ENCODE measurements at regions not wholly inside any gene's neighbourhood (a gene's known extent, or its start where the extent isn't known, plus 50 kb on each side); places are given as distances from the start of the nearest gene placed in this dataset.
A peak's percentile ranks its signal among the peaks of the same experiment; 100 is the strongest.

DNA sequence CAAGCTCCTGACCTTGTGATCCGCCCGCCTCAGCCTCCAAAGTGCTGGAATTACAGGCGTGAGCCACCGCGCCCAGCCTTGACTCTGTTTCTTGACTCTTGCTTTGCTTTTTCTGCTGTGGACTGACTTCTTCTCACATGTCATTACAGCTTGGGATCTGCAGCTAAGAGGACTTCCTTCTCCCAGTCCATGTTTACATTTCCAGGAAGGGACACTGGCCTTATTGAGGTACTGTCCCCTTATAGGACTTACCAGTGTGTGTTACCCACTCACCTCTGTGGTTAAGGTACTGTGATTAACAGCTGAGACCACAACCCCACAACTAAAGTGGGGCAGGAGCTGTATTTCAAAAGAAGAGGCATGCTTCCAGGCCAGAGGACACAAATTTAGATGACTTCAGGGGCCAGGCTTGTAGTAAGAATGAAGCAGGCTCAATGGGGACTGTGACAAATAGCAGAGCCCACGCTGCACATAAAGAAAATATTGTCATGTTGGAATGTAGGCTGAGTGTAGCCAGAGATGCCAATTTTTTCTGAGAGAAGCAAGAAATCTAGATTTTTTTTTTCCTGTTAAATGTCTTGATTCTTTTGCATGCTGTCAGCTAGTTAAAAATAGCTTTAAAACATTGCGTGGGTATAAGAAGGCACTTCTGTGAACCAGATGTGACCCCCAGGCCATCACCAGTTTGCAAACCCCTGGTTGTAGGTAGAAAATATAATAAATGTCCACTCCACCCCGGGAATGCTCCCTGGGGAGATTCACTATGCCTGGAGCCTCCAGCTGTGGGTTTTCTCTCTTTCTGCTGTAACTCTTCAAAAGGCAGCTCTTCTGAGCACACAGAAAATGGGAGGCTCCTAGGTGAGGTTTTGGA is 75.0 kb downstream of the PTPDC1 start:
- in situ Hi-C loops (cut with MboI; ENCODE audit: low pct_unique_long_range_greater_than_20kb, low sequenced_read_pairs) = no loop called here
- DNase-seq = no peak

DNA sequence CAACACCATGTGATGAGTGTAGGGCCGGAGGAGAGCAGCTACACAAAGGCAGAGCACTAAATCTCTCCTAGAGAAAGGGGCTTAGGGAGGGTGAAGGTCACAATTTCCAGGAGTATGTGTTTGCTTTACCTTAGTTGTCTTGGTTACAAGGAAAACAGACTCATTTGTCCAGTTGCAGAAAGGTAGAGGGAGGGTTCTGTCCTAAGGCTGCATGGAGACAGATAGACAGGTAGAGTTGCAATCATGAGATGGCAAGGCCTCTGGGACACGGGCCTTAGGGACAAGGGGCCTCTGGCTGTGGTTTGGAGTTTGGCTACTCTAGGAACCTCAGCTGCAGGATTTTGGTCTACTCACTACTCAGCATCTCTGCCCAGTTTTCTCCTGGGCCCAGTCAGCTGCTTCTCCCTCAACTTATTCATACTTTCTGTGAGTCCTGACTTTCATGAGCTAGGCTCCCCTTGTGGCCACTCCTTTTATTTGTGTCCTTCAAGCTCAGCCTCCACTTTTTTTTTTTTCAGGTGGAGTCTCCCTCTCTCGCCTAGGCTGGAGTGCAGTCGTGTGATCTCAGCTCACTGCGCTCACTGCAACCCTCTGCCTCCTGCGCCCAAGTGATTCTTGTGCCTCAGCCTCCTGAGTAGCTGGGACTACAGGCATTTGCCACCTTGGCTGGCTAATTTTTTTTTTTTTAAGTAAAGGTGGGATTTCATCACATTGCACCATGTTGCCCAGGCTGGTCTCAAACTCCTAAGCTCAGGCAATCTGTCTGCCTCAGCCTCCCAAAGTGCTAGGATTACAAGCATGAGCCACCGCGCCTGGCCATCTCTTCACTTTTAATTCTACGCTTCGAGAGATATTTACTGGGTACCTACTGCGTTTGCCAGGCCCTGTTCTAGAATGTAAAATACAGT is 76.6 kb downstream of the PTPDC1 start:
- DNase-seq = no peak
- in situ Hi-C loops (cut with MboI; ENCODE audit: low pct_unique_long_range_greater_than_20kb, low sequenced_read_pairs) = no loop called here

- no peak for DNase-seq
- in situ Hi-C loops (cut with MboI; ENCODE audit: low pct_unique_long_range_greater_than_20kb, low sequenced_read_pairs) = no loop called here
Measured at GRCh38 chr9:94161673-94162072, 77.4 kb downstream of the PTPDC1 start.

GRCh38 chr9:94164806-94165549 is 80.7 kb downstream of the PTPDC1 start:
- in situ Hi-C loops (cut with MboI; ENCODE audit: low pct_unique_long_range_greater_than_20kb, low sequenced_read_pairs) = no loop called here
- DNase-seq = peak; percentile 47

GRCh38 chr9:94165592-94166235 is 81.5 kb downstream of the PTPDC1 start:
- in situ Hi-C loops (cut with MboI; ENCODE audit: low pct_unique_long_range_greater_than_20kb, low sequenced_read_pairs) = no loop called here
- DNase-seq = peak; percentile 99

GRCh38 chr9:94166236-94166975 is 82.1 kb downstream of the PTPDC1 start:
- in situ Hi-C loops (cut with MboI; ENCODE audit: low pct_unique_long_range_greater_than_20kb, low sequenced_read_pairs) = no loop called here
- peak; percentile 99 for DNase-seq

DNA sequence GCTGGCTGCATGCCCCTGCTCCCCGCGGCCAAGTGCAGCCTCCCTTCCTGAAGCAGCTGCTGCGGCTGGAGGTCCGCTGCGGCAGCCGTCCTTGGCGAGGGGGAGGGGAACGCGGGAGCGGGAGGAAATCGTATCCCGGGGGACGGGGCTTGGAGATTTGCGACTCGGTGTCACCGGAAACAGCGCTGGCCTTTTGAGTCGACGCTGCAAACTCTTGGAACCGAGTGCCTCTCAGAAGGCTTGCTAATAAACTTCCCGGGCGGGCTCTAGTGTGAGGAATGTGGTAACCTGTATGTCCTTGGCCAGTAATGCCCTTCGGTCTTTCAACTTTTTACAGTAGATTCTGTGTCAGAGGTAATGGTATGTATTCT is 82.7 kb downstream of the PTPDC1 start:
- in situ Hi-C loops (cut with MboI; ENCODE audit: low pct_unique_long_range_greater_than_20kb, low sequenced_read_pairs) = no loop called here
- no peak for DNase-seq

- DNase-seq = no peak
- in situ Hi-C loops (cut with MboI; ENCODE audit: low pct_unique_long_range_greater_than_20kb, low sequenced_read_pairs) = no loop called here
Measured at GRCh38 chr9:94167376-94167890, 83.2 kb downstream of the PTPDC1 start.

- no peak for DNase-seq
- in situ Hi-C loops (cut with MboI; ENCODE audit: low pct_unique_long_range_greater_than_20kb, low sequenced_read_pairs) = no loop called here
Measured at GRCh38 chr9:94168203-94169000, 84.1 kb downstream of the PTPDC1 start.

DNA sequence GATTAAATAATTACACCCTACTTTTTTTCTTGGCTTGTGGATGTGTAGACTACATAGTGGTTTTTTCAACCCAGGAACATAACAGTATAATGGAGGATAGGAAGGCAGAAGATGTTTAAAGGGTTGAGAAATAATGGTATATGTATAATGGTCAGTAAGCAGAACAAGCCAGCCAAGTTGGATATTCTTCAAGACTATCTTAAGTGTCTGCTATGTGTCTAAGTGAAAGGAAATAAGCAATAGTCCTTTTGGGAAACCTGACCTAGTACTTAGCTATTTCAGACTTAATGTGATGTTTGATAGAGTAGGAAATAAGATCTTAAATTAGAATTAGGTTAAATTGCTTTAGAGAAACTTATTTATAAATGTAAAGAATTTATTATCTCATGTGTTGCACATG is 85.7 kb downstream of the PTPDC1 start:
- in situ Hi-C loops (cut with MboI; ENCODE audit: low pct_unique_long_range_greater_than_20kb, low sequenced_read_pairs) = no loop called here
- DNase-seq = no peak

GRCh38 chr9:94173632-94174031 is 85.5 kb upstream of the ZNF169 start:
- DNase-seq = no peak

DNA sequence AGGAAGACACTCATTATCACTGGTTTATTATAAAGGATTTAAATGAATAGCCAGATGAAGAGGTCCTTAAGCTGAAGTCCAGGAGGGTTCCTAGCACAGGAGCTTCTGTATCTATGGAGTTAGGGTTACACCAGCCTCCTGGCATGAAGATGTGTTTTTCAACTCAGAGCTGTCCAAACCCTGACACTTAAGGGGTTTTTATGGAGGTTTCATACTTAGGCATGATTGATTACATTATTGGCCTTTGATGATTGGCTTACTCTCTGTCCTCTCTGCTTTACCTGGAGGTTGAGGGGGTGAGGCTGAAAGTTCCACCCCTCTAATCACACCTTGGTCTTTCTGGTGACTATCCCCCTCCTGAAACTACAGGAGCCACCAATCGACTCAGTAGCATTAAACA is 84.9 kb upstream of the ZNF169 start:
- in situ Hi-C loops (cut with MboI; ENCODE audit: low pct_unique_long_range_greater_than_20kb, low sequenced_read_pairs) = no loop called here
- DNase-seq = no peak

More at GRCh38 chr9:94173632-94174031, 85.5 kb upstream of the ZNF169 start:
- in situ Hi-C loops (cut with MboI; ENCODE audit: low pct_unique_long_range_greater_than_20kb, low sequenced_read_pairs) = no loop called here

GRCh38 chr9:94175669-94176068 is 83.4 kb upstream of the ZNF169 start:
- in situ Hi-C loops (cut with MboI; ENCODE audit: low pct_unique_long_range_greater_than_20kb, low sequenced_read_pairs) = no loop called here
- no peak for DNase-seq

DNA sequence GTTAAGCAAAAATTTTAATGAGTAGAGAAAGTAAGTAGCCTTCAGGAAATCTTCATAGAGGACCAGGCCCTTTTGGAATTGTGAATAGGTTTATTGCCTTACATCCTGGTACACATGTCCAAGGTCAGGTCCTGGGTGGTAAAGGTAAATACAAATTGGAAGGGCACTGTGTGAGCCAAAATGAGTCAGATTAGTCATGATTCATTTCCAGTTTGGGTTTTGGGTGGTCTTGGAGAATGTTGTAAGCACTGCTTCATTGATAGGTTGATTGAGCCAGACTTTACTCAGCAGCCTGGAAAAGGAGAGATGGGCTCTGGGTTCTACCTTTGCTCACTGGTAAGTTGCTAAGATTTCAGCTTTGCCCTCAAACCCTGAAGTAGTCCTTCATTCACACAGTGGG is 82.5 kb upstream of the ZNF169 start:
- in situ Hi-C loops (cut with MboI; ENCODE audit: low pct_unique_long_range_greater_than_20kb, low sequenced_read_pairs) = no loop called here
- DNase-seq = no peak

DNA sequence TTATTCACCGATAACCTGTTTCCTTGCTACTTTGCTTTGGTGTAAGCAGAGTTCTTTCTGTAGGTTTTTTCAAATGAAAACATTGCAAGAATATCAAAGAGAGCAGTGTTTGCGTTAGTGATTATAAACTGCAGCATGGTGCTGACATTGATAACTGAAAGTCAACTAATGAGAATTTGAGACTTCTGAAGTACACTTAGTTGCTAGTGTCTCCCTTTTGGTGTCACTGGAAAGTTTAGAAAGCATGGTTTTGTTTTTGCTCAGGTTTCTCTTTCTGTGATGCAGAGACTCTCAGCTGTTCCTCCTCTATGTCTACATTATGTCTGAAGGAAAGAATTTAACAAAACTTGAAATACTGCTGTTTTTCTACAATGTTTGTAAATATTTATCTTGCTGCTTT is 80.2 kb upstream of the ZNF169 start:
- in situ Hi-C loops (cut with MboI; ENCODE audit: low pct_unique_long_range_greater_than_20kb, low sequenced_read_pairs) = no loop called here
- DNase-seq = no peak

GRCh38 chr9:94181408-94182181 is 77.5 kb upstream of the ZNF169 start:
- in situ Hi-C loops (cut with MboI; ENCODE audit: low pct_unique_long_range_greater_than_20kb, low sequenced_read_pairs) = no loop called here
- no peak for DNase-seq

DNA sequence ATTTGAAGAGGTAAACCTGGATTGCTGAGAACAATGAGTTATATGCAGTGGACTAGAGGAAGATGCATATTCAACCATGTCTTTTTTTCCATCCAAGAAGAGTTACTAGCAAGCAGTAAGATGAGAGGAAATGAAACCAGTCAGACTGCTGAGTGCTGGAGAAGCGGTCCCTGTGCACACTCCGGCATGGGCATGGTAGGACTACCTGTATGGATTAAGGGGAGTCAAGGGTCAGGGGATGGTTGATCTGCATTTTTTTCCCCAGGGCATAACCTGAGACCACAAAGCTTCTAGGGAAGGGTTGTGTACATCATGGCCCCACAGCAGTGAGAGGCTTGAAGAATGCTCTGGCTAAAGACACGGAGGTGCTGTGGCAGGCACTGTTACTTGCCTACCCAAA is 76.6 kb upstream of the ZNF169 start:
- in situ Hi-C loops (cut with MboI; ENCODE audit: low pct_unique_long_range_greater_than_20kb, low sequenced_read_pairs) = no loop called here
- no peak for DNase-seq
